ENCODE measurements at regions not wholly inside any gene's neighbourhood (a gene's known extent, or its start where the extent isn't known, plus 50 kb on each side); places are given as distances from the start of the nearest gene placed in this dataset.

- no peak overlapping the region for H2AFZ ChIP-seq (ENCODE audit: low read depth, low read length, severe bottlenecking)
- no peak overlapping the region for H3K27ac ChIP-seq (ENCODE audit: low read depth, low read length)
- H3K9me2 ChIP-seq (replicated peaks; ENCODE audit: insufficient read depth, low read length): no peaks in the 10 kb centered on the region
- no peak overlapping the region for H3K4me2 ChIP-seq (ENCODE audit: low read depth, low read length, poor library complexity, severe bottlenecking)
- no peaks in the 10 kb centered on the region for H3K27me3 ChIP-seq (ENCODE audit: low read length)
- no peaks in the 10 kb centered on the region for H3K36me3 ChIP-seq (ENCODE audit: low read length)
- H3K4me3 ChIP-seq (ENCODE audit: insufficient read depth, low read length, poor library complexity, severe bottlenecking): no peak overlapping the region
- no peaks in the 10 kb centered on the region for H3K9me3 ChIP-seq (ENCODE audit: insufficient read depth, low read length)
- TF ChIP-seq EZH2phosphoT487 (conservative IDR thresholded peaks at IDR 0.05; ENCODE audit: low read length) (no peak), CTCF (IDR thresholded peaks at IDR 0.05; ENCODE audit: insufficient read depth, low read length, poor library complexity, severe bottlenecking) (no peak)
- no peaks in the 10 kb centered on the region for H3F3A ChIP-seq (ENCODE audit: insufficient read depth)
- H3K9ac ChIP-seq (ENCODE audit: low read length): no peak overlapping the region
- H3K79me2 ChIP-seq (ENCODE audit: insufficient read depth, low read length): no peaks in the 10 kb centered on the region
- no peaks in the 10 kb centered on the region for H4K20me1 ChIP-seq (ENCODE audit: low read depth, low read length)
Observed at GRCh38 chr4:84379917-84380641, 119.0 kb downstream of the NKX6-1 start.

DNA sequence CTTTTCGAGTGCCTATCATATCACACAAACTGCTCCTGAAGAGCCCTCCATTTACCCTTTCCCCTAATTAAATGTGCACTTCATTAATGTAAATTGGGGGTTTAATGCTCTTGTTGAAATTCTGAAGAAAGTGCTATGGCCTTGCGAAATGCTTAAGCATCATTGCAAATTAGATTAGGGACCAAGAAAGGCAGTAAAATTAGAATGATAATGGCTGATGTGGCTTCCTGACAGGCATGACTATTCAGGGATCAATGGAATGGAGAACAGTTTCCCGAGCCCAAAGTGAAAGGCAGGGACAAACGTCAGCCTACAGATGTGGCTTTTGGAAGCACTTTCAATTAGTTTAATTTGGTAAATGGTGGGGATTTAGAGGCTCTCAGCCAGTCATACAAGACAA is 120.1 kb downstream of the NKX6-1 start:
- no peaks in the 10 kb centered on the region for H4K20me1 ChIP-seq (ENCODE audit: low read depth, low read length)
- no peak overlapping the region for H3K4me3 ChIP-seq (ENCODE audit: insufficient read depth, low read length, poor library complexity, severe bottlenecking)
- no peak overlapping the region for H3K4me2 ChIP-seq (ENCODE audit: low read depth, low read length, poor library complexity, severe bottlenecking)
- no peaks in the 10 kb centered on the region for H3K79me2 ChIP-seq (ENCODE audit: insufficient read depth, low read length)
- H3K9me2 ChIP-seq (replicated peaks; ENCODE audit: insufficient read depth, low read length): no peaks in the 10 kb centered on the region
- H3F3A ChIP-seq (ENCODE audit: insufficient read depth): no peaks in the 10 kb centered on the region
- TF ChIP-seq EZH2phosphoT487 (conservative IDR thresholded peaks at IDR 0.05; ENCODE audit: low read length): no peak
- no peak for TF ChIP-seq CTCF (IDR thresholded peaks at IDR 0.05; ENCODE audit: insufficient read depth, low read length, poor library complexity, severe bottlenecking)
- no peak overlapping the region for H3K9ac ChIP-seq (ENCODE audit: low read length)
- no peak overlapping the region for H2AFZ ChIP-seq (ENCODE audit: low read depth, low read length, severe bottlenecking)
- H3K27ac ChIP-seq (ENCODE audit: low read depth, low read length): no peak overlapping the region
- no peaks in the 10 kb centered on the region for H3K27me3 ChIP-seq (ENCODE audit: low read length)
- no peaks in the 10 kb centered on the region for H3K9me3 ChIP-seq (ENCODE audit: insufficient read depth, low read length)
- H3K36me3 ChIP-seq (ENCODE audit: low read length): no peaks in the 10 kb centered on the region

- H3K27me3 ChIP-seq (ENCODE audit: low read length): no peaks in the 10 kb centered on the region
Observed at GRCh38 chr4:84378356-84378755, 120.7 kb downstream of the NKX6-1 start.

More at GRCh38 chr4:84378356-84378755, 120.7 kb downstream of the NKX6-1 start:
- no peak overlapping the region for H3K4me2 ChIP-seq (ENCODE audit: low read depth, low read length, poor library complexity, severe bottlenecking)
- no peaks in the 10 kb centered on the region for H3K79me2 ChIP-seq (ENCODE audit: insufficient read depth, low read length)
- no peaks in the 10 kb centered on the region for H3K9me3 ChIP-seq (ENCODE audit: insufficient read depth, low read length)
- H2AFZ ChIP-seq (ENCODE audit: low read depth, low read length, severe bottlenecking): no peak overlapping the region
- H3K4me3 ChIP-seq (ENCODE audit: insufficient read depth, low read length, poor library complexity, severe bottlenecking): no peak overlapping the region
- no peaks in the 10 kb centered on the region for H3K9me2 ChIP-seq (replicated peaks; ENCODE audit: insufficient read depth, low read length)
- TF ChIP-seq CTCF (IDR thresholded peaks at IDR 0.05; ENCODE audit: insufficient read depth, low read length, poor library complexity, severe bottlenecking) (no peak), EZH2phosphoT487 (conservative IDR thresholded peaks at IDR 0.05; ENCODE audit: low read length) (no peak)
- no peak overlapping the region for H3K27ac ChIP-seq (ENCODE audit: low read depth, low read length)
- no peaks in the 10 kb centered on the region for H4K20me1 ChIP-seq (ENCODE audit: low read depth, low read length)
- H3K9ac ChIP-seq (ENCODE audit: low read length): no peak overlapping the region
- no peaks in the 10 kb centered on the region for H3F3A ChIP-seq (ENCODE audit: insufficient read depth)
- H3K36me3 ChIP-seq (ENCODE audit: low read length): no peaks in the 10 kb centered on the region

Measured in SU-DHL-6 (cell line).